ENCODE measurements at regions not wholly inside any gene's neighbourhood (a gene's known extent, or its start where the extent isn't known, plus 50 kb on each side); places are given as distances from the start of the nearest gene placed in this dataset.
"Not testable (repeated sequence)": the region's sequence is repeated elsewhere in the genome, so short reads cannot be mapped to it uniquely, and the experiment has no call there.

GRCh38 chr20:19841740-19842139, 83.7 kb downstream of the RIN2 start:
- no peak overlapping the region for H3K4me2 ChIP-seq (ENCODE audit: low read length)
- no peak for DNase-seq
- no peaks in the 10 kb centered on the region for H3K36me3 ChIP-seq (ENCODE audit: control insufficient read depth, insufficient read depth, low read length)
- H3K79me1 ChIP-seq (ENCODE audit: low read length), result no peaks in the 10 kb centered on the region
- H3K56ac ChIP-seq (ENCODE audit: low read length), result no peak overlapping the region
- no peak overlapping the region for H2BK15ac ChIP-seq (replicated peaks; ENCODE audit: low read depth)
- H3K18ac ChIP-seq (ENCODE audit: low read length), result no peak overlapping the region
- no peak overlapping the region for H2BK120ac ChIP-seq (ENCODE audit: low read depth, low read length)
- no peaks in the 10 kb centered on the region for H3K4me1 ChIP-seq (ENCODE audit: control insufficient read depth, low read depth, low read length)
- no peak overlapping the region for H3K27ac ChIP-seq (ENCODE audit: low read depth, low read length)
- H4K5ac ChIP-seq (ENCODE audit: low read length), result no peak overlapping the region
- H3K4me3 ChIP-seq (ENCODE audit: low read length), result no peak overlapping the region
- H4K8ac ChIP-seq (ENCODE audit: low read depth, low read length), result no peak overlapping the region
- H3K23ac ChIP-seq (ENCODE audit: low read length), result no peak overlapping the region
- H2BK5ac ChIP-seq (ENCODE audit: low read length), result no peak overlapping the region
- no peaks in the 10 kb centered on the region for H3K79me2 ChIP-seq (ENCODE audit: control insufficient read depth, insufficient read depth, low read length)
- H3K9ac ChIP-seq (ENCODE audit: low read length), result no peak overlapping the region
- no peak overlapping the region for H3K4ac ChIP-seq (ENCODE audit: low read depth, low read length)
- no peak overlapping the region for H2AK5ac ChIP-seq (ENCODE audit: low read length)
- H3K27me3 ChIP-seq (ENCODE audit: insufficient read depth, low read length, poor library complexity), result no peaks in the 10 kb centered on the region

- not testable (repeated sequence) for H3K27me3 ChIP-seq (ENCODE audit: insufficient read depth, low read length, poor library complexity); H2BK5ac ChIP-seq (ENCODE audit: low read length); H3K4me1 ChIP-seq (ENCODE audit: control insufficient read depth, low read depth, low read length); H3K79me2 ChIP-seq (ENCODE audit: control insufficient read depth, insufficient read depth, low read length); H3K23ac ChIP-seq (ENCODE audit: low read length); H4K5ac ChIP-seq (ENCODE audit: low read length); H3K27ac ChIP-seq (ENCODE audit: low read depth, low read length); H3K79me1 ChIP-seq (ENCODE audit: low read length); DNase-seq; H2AK5ac ChIP-seq (ENCODE audit: low read length); H3K56ac ChIP-seq (ENCODE audit: low read length); H3K4me3 ChIP-seq (ENCODE audit: low read length); H2BK120ac ChIP-seq (ENCODE audit: low read depth, low read length); H3K4me2 ChIP-seq (ENCODE audit: low read length); H2BK15ac ChIP-seq (replicated peaks; ENCODE audit: low read depth); H3K4ac ChIP-seq (ENCODE audit: low read depth, low read length); H3K9ac ChIP-seq (ENCODE audit: low read length); H4K8ac ChIP-seq (ENCODE audit: low read depth, low read length); H3K18ac ChIP-seq (ENCODE audit: low read length); H3K36me3 ChIP-seq (ENCODE audit: control insufficient read depth, insufficient read depth, low read length)
These were observed 86.8 kb downstream of the RIN2 start for GRCh38 chr20:19844850-19845249.

DNA sequence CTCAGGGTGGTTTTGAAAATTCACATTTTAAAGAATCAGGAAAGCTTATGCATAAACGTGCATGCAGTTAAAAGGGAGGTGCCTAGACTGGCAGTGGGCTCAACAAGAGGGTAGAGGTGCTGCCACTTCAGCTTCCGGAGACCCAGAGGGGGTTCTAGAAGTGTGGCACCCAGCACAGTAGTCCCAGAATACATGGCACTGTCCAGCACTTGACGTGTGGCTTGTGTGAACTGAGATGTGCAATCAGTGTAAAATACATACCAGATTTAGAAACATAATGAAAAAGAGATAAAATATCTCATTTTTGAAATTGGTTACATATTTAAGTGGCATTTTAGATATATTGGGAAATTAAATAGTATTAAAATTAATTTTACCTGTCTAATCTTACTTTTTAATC, 89.3 kb downstream of the RIN2 start:
- Histone ChIP-seq H3K9ac (ENCODE audit: low read length) (no peak overlapping the region), H3K56ac (ENCODE audit: low read length) (no peak overlapping the region), H3K27ac (ENCODE audit: low read depth, low read length) (no peak overlapping the region), H4K8ac (ENCODE audit: low read depth, low read length) (no peak overlapping the region), H3K23ac (ENCODE audit: low read length) (no peak overlapping the region), H4K5ac (ENCODE audit: low read length) (no peak overlapping the region), H3K79me2 (ENCODE audit: control insufficient read depth, insufficient read depth, low read length) (no peaks in the 10 kb centered on the region), H3K4me1 (ENCODE audit: control insufficient read depth, low read depth, low read length) (no peaks in the 10 kb centered on the region), H3K4me2 (ENCODE audit: low read length) (no peak overlapping the region), H3K79me1 (ENCODE audit: low read length) (no peaks in the 10 kb centered on the region), H3K18ac (ENCODE audit: low read length) (no peak overlapping the region), H2BK120ac (ENCODE audit: low read depth, low read length) (no peak overlapping the region), H2BK5ac (ENCODE audit: low read length) (no peak overlapping the region), H3K4ac (ENCODE audit: low read depth, low read length) (no peak overlapping the region), H3K4me3 (ENCODE audit: low read length) (no peak overlapping the region), H2AK5ac (ENCODE audit: low read length) (no peak overlapping the region), H3K27me3 (ENCODE audit: insufficient read depth, low read length, poor library complexity) (no peaks in the 10 kb centered on the region), H3K36me3 (ENCODE audit: control insufficient read depth, insufficient read depth, low read length) (no peaks in the 10 kb centered on the region), H2BK15ac (replicated peaks; ENCODE audit: low read depth) (no peak overlapping the region)
- WGBS (ENCODE audit: extremely low coverage, insufficient coverage, low lambda C conversion rate), result no CpG with 5 or more reads among the region's 3 CpGs
- no peak for DNase-seq

GRCh38 chr20:19849341-19850197, 91.5 kb downstream of the RIN2 start:
- H3K36me3 ChIP-seq (ENCODE audit: control insufficient read depth, insufficient read depth, low read length), result no peaks in the 10 kb centered on the region
- H3K27me3 ChIP-seq (ENCODE audit: insufficient read depth, low read length, poor library complexity), result no peaks in the 10 kb centered on the region
- H2BK15ac ChIP-seq (replicated peaks; ENCODE audit: low read depth), result no peak overlapping the region
- H3K4me3 ChIP-seq (ENCODE audit: low read length), result no peak overlapping the region
- no peak for DNase-seq
- H2BK5ac ChIP-seq (ENCODE audit: low read length), result no peak overlapping the region
- H2BK120ac ChIP-seq (ENCODE audit: low read depth, low read length), result no peak overlapping the region
- no peak overlapping the region for H3K56ac ChIP-seq (ENCODE audit: low read length)
- no peak overlapping the region for H4K5ac ChIP-seq (ENCODE audit: low read length)
- H3K4ac ChIP-seq (ENCODE audit: low read depth, low read length), result no peak overlapping the region
- no peaks in the 10 kb centered on the region for H3K79me2 ChIP-seq (ENCODE audit: control insufficient read depth, insufficient read depth, low read length)
- no peak overlapping the region for H3K23ac ChIP-seq (ENCODE audit: low read length)
- no peaks in the 10 kb centered on the region for H3K4me1 ChIP-seq (ENCODE audit: control insufficient read depth, low read depth, low read length)
- no peak overlapping the region for H3K27ac ChIP-seq (ENCODE audit: low read depth, low read length)
- no peak overlapping the region for H3K4me2 ChIP-seq (ENCODE audit: low read length)
- H3K18ac ChIP-seq (ENCODE audit: low read length), result no peak overlapping the region
- no CpG with 5 or more reads among the region's 14 CpGs for WGBS (ENCODE audit: extremely low coverage, insufficient coverage, low lambda C conversion rate)
- H3K79me1 ChIP-seq (ENCODE audit: low read length), result no peaks in the 10 kb centered on the region
- no peak overlapping the region for H3K9ac ChIP-seq (ENCODE audit: low read length)
- H2AK5ac ChIP-seq (ENCODE audit: low read length), result no peak overlapping the region
- no peak overlapping the region for H4K8ac ChIP-seq (ENCODE audit: low read depth, low read length)

- DNase-seq, result no peak
- no peak overlapping the region for H3K9ac ChIP-seq (ENCODE audit: low read length)
- no peak overlapping the region for H3K56ac ChIP-seq (ENCODE audit: low read length)
- no peaks in the 10 kb centered on the region for H3K4me1 ChIP-seq (ENCODE audit: control insufficient read depth, low read depth, low read length)
- whole genome bisulfite sequencing (ENCODE audit: extremely low coverage, insufficient coverage, low lambda C conversion rate), result 100% methylated on average over 1 of the region's 4 CpGs
- no peaks in the 10 kb centered on the region for H3K36me3 ChIP-seq (ENCODE audit: control insufficient read depth, insufficient read depth, low read length)
- no peak overlapping the region for H2BK120ac ChIP-seq (ENCODE audit: low read depth, low read length)
- no peak overlapping the region for H2BK15ac ChIP-seq (replicated peaks; ENCODE audit: low read depth)
- no peak overlapping the region for H3K18ac ChIP-seq (ENCODE audit: low read length)
- no peaks in the 10 kb centered on the region for H3K79me2 ChIP-seq (ENCODE audit: control insufficient read depth, insufficient read depth, low read length)
- no peak overlapping the region for H3K27ac ChIP-seq (ENCODE audit: low read depth, low read length)
- no peak overlapping the region for H3K4ac ChIP-seq (ENCODE audit: low read depth, low read length)
- no peak overlapping the region for H3K23ac ChIP-seq (ENCODE audit: low read length)
- no peak overlapping the region for H3K4me3 ChIP-seq (ENCODE audit: low read length)
- H2BK5ac ChIP-seq (ENCODE audit: low read length), result no peak overlapping the region
- no peaks in the 10 kb centered on the region for H3K79me1 ChIP-seq (ENCODE audit: low read length)
- no peak overlapping the region for H4K5ac ChIP-seq (ENCODE audit: low read length)
- no peaks in the 10 kb centered on the region for H3K27me3 ChIP-seq (ENCODE audit: insufficient read depth, low read length, poor library complexity)
- no peak overlapping the region for H2AK5ac ChIP-seq (ENCODE audit: low read length)
- no peak overlapping the region for H3K4me2 ChIP-seq (ENCODE audit: low read length)
- H4K8ac ChIP-seq (ENCODE audit: low read depth, low read length), result no peak overlapping the region
These were observed 92.1 kb downstream of the RIN2 start for GRCh38 chr20:19850198-19850533.

DNA sequence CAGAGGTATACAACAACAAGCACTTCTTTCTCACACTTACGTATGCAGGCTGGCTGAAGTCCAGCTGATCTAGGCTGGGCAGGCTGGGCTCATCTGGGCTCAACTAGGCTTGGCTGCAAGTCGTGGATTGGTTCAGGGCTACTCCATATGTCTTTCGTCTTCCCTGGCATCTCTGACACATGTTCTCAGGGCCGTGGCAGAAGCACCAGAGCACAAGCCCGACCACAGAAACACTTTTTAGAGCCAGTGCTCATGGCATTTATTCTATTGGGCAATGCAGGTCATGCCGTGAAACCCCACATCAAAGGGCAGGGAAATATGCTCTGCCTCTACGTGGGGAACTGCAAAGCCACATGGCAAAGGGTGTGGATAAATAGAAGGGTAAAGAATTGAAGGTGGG, 93.8 kb downstream of the RIN2 start:
- H3K79me2 ChIP-seq (ENCODE audit: control insufficient read depth, insufficient read depth, low read length), result no peaks in the 10 kb centered on the region
- H3K56ac ChIP-seq (ENCODE audit: low read length), result no peak overlapping the region
- H2BK5ac ChIP-seq (ENCODE audit: low read length), result no peak overlapping the region
- no peak overlapping the region for H2BK120ac ChIP-seq (ENCODE audit: low read depth, low read length)
- H3K4me1 ChIP-seq (ENCODE audit: control insufficient read depth, low read depth, low read length), result no peaks in the 10 kb centered on the region
- H3K18ac ChIP-seq (ENCODE audit: low read length), result no peak overlapping the region
- no peak overlapping the region for H3K4me3 ChIP-seq (ENCODE audit: low read length)
- H3K36me3 ChIP-seq (ENCODE audit: control insufficient read depth, insufficient read depth, low read length), result no peaks in the 10 kb centered on the region
- no peak overlapping the region for H4K8ac ChIP-seq (ENCODE audit: low read depth, low read length)
- H3K23ac ChIP-seq (ENCODE audit: low read length), result no peak overlapping the region
- no peaks in the 10 kb centered on the region for H3K79me1 ChIP-seq (ENCODE audit: low read length)
- H3K4ac ChIP-seq (ENCODE audit: low read depth, low read length), result no peak overlapping the region
- H2BK15ac ChIP-seq (replicated peaks; ENCODE audit: low read depth), result no peak overlapping the region
- no peak overlapping the region for H4K5ac ChIP-seq (ENCODE audit: low read length)
- no peaks in the 10 kb centered on the region for H3K27me3 ChIP-seq (ENCODE audit: insufficient read depth, low read length, poor library complexity)
- H3K4me2 ChIP-seq (ENCODE audit: low read length), result no peak overlapping the region
- no peak for DNase-seq
- H3K27ac ChIP-seq (ENCODE audit: low read depth, low read length), result no peak overlapping the region
- H3K9ac ChIP-seq (ENCODE audit: low read length), result no peak overlapping the region
- WGBS (ENCODE audit: extremely low coverage, insufficient coverage, low lambda C conversion rate), result no CpG with 5 or more reads among the region's 7 CpGs
- no peak overlapping the region for H2AK5ac ChIP-seq (ENCODE audit: low read length)
